GM19023 (cell line): ENCODE measurements at regions not wholly inside any gene's neighbourhood (a gene's known extent, or its start where the extent isn't known, plus 50 kb on each side); places are given as distances from the start of the nearest gene placed in this dataset.
"Not testable (repeated sequence)": the region's sequence is repeated elsewhere in the genome, so short reads cannot be mapped to it uniquely, and the experiment has no call there.

ENCODE experiments used
- ATAC-seq: cut with Tn5 transposase; IDR thresholded peaks from one replicate; pipeline ENCODE4 v1.9.1; 2021; ENCODE audit warnings: mild to moderate bottlenecking, moderate library complexity; ENCODE audit not compliant: unreplicated experiment

DNA sequence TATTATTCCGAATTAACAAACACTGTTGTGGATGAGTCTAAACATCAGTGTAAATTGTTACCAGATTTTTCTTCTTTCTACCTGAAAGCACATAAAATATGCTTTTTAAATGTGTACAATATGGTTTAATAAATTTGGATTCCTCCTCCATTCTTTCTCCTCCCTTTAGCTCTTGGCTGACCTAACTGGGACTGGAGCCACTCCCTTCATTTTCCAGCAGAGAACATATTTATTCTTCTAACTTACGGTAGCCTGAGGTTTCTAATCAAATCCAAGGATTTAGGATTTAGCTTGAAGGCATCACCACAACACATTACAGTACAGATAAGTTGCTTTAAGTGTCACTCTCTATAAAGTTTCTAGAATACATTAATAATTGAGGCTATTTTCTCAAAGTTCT, 88.2 kb upstream of the SEMA3C start:
- ATAC-seq = no peak

- no peak for ATAC-seq
These were observed 86.4 kb upstream of the SEMA3C start for GRCh38 chr7:81005254-81005653.

- ATAC-seq = no peak
These were observed 85.2 kb upstream of the SEMA3C start for GRCh38 chr7:81004098-81004497.

DNA sequence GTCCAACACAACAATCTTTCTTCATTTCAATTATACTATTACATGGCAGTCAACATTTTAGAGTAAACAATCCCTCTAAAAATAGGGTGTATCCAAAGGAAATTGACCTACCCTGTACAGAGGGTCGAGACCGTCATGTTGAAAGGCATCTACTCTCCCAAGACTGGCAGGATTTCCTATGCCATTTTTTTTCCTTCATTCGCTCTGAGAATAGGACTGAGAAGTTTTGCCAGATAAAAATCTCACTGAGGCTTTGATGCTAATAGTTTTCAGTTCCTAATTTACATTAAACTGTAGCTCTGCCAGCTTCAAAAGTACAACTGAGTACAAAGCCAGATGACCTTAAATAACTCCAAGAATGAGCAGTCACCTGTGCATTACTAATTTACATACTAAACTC, 84.5 kb upstream of the SEMA3C start:
- ATAC-seq = no peak

- no peak for ATAC-seq
These were observed 83.6 kb upstream of the SEMA3C start for GRCh38 chr7:81002421-81002820.

DNA sequence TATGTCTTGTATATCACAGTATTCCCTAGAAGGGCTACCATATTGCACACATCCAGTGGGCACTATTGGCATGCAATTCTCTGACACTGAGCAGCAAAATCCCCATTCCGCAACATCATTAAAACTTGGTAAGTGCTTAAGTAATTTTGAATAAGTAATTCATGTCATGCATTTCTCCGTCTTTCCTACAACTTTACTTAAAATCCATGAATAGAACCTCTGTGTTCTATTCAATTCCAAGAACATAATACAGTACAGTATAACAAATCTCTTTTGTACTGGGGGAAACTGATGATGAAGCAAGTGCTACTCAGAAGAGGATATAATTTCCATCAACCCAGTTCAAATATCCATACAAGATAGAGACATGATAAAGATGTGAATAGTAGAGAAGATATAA, 80.9 kb upstream of the SEMA3C start:
- ATAC-seq = no peak

DNA sequence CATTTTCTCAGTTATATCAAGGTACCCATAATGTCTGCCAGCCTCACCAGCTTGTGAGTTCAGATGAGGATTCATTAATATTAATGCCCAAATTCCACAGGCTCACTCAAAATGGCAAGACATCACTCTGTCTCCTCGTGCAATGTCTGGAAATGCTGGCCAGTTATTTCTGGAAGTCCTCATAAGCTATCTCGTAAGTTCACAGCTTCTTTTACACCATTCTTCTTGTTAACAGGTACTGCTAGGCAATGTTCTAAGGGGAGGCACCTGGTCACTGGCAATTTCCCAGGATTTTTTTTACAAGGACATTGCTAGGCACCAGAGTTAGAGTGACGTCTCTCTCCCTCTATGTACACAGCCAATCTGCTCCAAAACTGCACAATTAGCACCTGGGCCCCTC, 80.2 kb upstream of the SEMA3C start:
- no peak for ATAC-seq

GRCh38 chr7:80997841-80998240, 79.0 kb upstream of the SEMA3C start:
- no peak for ATAC-seq

GRCh38 chr7:80996236-80996635, 77.4 kb upstream of the SEMA3C start:
- not testable (repeated sequence) for ATAC-seq

DNA sequence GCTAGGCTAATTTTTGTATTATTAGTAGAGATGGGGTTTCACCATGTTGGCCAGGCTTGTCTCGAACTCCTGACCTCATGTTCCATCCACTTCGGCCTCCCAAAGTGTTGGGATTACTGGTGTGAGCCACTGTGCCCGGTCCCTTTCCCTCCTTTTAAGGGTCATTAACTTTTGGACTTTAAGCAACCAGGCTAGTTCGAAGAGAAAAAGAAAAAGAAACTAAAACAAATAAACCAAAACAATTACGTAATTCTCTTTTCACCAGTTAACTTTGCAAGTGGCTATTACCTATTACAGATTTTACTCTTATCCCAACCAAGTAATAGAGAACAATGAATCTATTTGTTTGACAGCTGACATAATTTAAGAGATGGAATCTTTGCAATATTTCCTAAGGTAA, 72.8 kb upstream of the SEMA3C start:
- no peak for ATAC-seq

GRCh38 chr7:80984619-80985018, 65.8 kb upstream of the SEMA3C start:
- no peak for ATAC-seq

DNA sequence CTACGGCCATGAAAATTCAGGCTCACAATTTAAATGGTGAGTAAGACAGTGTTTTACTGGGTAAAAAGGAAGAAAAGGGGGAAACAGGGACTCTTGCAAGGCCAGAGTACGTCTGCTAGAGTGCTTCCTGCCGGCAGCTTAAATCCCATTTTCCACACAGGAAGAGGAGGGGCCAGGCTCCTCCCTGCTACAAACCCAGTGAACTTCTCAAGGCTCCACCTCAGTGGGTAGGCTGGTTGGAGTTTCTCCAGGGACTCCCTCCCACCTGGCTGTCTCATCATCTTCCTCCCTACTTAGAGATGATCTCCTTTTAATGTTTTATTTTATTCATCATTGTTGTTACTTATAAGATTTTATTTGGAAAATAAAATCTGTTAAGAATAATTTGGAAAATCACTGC, 62.6 kb upstream of the SEMA3C start:
- ATAC-seq = no peak

DNA sequence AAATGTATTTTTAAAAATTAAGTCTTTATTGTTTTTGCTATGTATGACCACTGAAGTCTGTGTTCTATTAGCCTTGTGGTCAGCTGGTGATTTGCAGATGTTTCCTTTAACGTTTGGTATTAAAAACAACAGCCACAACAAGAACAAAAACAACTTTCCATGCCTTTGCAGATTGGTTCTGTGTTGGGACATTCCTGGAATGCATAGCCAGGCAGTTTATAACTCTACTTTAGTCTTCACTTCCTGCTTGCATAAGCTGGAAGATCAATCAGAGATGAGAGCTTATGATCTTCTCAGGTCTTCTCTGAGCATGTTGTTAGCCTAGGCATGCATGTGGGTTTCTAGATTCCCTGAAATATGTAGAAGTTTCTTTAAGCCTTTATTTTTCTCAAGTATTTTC, 58.9 kb upstream of the SEMA3C start:
- no peak for ATAC-seq

DNA sequence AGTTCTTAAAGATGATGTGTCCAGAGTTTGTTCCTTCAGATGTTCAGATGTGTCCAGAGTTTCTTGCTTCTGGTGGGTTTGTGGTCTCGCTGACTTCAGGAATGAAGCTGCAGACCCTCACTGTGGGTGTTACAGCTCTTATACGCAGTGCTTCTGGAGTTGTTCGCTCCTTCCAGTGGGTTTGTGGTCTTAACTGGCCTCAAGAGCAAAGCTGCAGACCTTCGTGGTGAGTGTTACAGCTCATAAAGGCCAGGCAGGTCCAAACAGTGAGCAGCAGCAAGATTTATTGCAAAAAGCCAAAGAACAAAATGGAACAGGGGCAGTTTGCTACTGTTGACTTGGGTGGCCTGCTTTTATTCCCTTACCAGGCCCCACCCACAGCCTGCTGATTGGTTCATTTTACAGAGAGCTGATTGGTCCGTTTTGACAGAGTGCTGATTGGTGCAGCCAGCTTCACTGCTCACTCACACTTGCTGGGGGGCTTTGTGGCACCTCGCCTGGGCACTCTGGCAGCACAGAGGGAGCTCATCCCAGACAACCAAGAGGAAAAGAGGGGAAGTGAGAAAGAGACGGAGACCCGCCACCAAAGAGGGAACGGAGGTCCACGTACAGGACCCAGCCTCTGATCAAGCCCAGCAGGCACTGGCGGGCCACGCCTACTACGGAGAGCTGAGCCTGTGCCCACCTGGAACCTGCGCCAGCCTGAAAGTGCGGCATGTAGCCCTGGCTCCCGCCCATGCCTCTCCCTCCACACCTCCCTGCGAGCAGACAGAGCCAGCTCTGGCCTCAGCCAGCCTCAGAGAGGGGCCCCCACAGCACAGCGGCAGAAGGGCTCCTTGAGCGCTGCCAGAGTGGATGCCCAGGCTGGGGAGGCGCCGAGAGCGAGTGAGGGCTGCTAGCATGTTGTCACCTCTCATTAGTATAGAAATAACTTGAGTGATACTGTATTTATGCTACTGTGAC, 55.8 kb upstream of the SEMA3C start:
- ATAC-seq = no peak

DNA sequence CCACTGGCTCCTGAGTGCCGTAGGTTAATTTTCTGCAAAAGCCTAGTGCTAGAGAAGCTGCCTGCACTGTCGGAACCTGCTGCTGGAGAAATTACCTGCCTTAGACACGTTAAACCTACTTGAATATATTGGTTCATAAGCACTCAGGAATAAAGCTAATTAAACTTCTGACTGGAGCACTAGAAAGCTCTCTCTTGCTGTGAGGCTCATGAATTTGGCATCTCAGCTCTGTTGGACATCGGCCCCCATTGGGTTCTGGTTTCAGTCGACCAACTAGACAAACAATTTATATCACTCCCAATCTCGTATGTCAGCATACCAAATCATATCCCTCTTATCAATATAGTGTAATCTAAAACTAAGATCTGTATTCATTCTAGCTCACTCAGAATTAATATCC, 52.4 kb upstream of the SEMA3C start:
- no peak for ATAC-seq
